Fibroblast of lung (primary cell): ENCODE measurements at regions not wholly inside any gene's neighbourhood (a gene's known extent, or its start where the extent isn't known, plus 50 kb on each side); places are given as distances from the start of the nearest gene placed in this dataset.

Experiments used
- DNase-seq, 2 donors: peaks; one replicate each; pipeline versions ENCODE4 v3.0.0 to v3.0.0-alpha.2; 2010; ENCODE audit warnings: low read depth in 2 of 2
- H2AFZ ChIP-seq: 2 replicates; pipeline ENCODE4 v1.5.1; 2012; ENCODE audit warnings: low read length, control low read depth, inconsistent platforms
- H3K27ac ChIP-seq: 2 replicates; pipeline ENCODE4 v1.5.1; 2011; ENCODE audit warnings: low read length, control low read depth; ENCODE audit not compliant: insufficient read depth
- H3K27me3 ChIP-seq: 2 replicates; pipeline ENCODE4 v1.5.1; 2011; ENCODE audit warnings: mild to moderate bottlenecking, low read length; ENCODE audit not compliant: control insufficient read depth, insufficient read depth
- H3K36me3 ChIP-seq: 2 replicates; pipeline ENCODE4 v1.5.1; 2011; ENCODE audit warnings: low read length; ENCODE audit not compliant: control insufficient read depth, insufficient read depth
- H3K4me1 ChIP-seq: 2 replicates; pipeline ENCODE4 v1.5.1; 2011; ENCODE audit warnings: low read length; ENCODE audit not compliant: control insufficient read depth, insufficient read depth; ENCODE audit errors: extremely low read depth
- H3K4me2 ChIP-seq: 2 replicates; pipeline ENCODE4 v1.5.1; 2011; ENCODE audit warnings: low read length, control low read depth; ENCODE audit not compliant: insufficient read depth; ENCODE audit errors: extremely low read depth
- H3K4me3 ChIP-seq, 4 experiments: fragments of 200-600 bp in 1 of 4; sonication (generic) in 1 of 4; replicated peaks in 1 of 4; 2 replicates each; pipeline ENCODE4 v1.5.1; 2011 to 2016; ENCODE audit warnings: low read length in 4 of 4, low read depth in 3 of 4, mild to moderate bottlenecking in 3 of 4, control low read depth in 2 of 4, inconsistent platforms in 1 of 4, mixed read lengths in 1 of 4; ENCODE audit not compliant: insufficient read depth in 1 of 4; ENCODE audit errors: control extremely low read depth in 1 of 4
- H3K79me2 ChIP-seq: 2 replicates; pipeline ENCODE4 v1.5.1; 2012; ENCODE audit warnings: mild to moderate bottlenecking, low read length, inconsistent platforms; ENCODE audit not compliant: control insufficient read depth, insufficient read depth
- H3K9ac ChIP-seq: 2 replicates; pipeline ENCODE4 v1.5.1; 2011; ENCODE audit warnings: mild to moderate bottlenecking, low read length, control low read depth; ENCODE audit not compliant: insufficient read depth
- H3K9me3 ChIP-seq: 2 replicates; pipeline ENCODE4 v1.5.1; 2012; ENCODE audit warnings: low read depth, low read length; ENCODE audit not compliant: control insufficient read depth, insufficient read depth
- H4K20me1 ChIP-seq: 2 replicates; pipeline ENCODE4 v1.5.1; 2011; ENCODE audit warnings: low read length; ENCODE audit not compliant: control insufficient read depth, insufficient read depth; ENCODE audit errors: extremely low read depth
- EZH2 ChIP-seq: IDR thresholded peaks from 2 replicates; pipeline ENCODE4 v1.5.1; 2012; ENCODE audit warnings: low read length, control low read depth, mild to moderate bottlenecking; ENCODE audit errors: missing control alignments
- TF ChIP-seq, protein P1 (sequence below), 2 donors: IDR thresholded peaks in 1 of 2; conservative IDR thresholded peaks in 1 of 2; 1 replicate in 1 of 2; 2 replicates in 1 of 2; pipeline ENCODE4 v1.5.1; 2011 to 2012; ENCODE audit warnings: low read length in 2 of 2, control low read depth in 1 of 2, inconsistent platforms in 1 of 2, low read depth in 1 of 2, mild to moderate bottlenecking in 1 of 2

DNA sequence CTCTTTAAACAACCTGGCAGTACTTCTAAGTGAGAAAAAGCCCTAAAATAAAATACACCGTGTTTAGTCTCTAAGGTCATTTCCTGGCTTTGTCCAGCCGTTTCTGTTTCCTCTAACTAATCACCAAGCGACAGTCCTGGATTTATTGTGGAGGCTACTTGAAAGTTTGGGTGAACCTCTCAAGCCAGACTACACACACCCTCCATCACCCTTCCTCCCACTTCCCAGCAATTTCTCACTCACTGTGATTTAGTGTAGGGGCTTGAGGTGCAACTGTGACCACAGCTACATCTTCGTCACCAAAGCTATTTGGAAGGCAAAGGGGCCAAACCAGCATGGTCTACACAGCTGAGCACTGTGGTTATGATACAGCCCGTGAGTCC lies 240.0 kb upstream of the SLC24A2 start:
- Histone ChIP-seq H3K27me3 (no peaks in the 10 kb centered on the region), H3K4me3 (no peak overlapping the region), H2AFZ (no peak overlapping the region), H3K79me2 (no peaks in the 10 kb centered on the region), H3K36me3 (no peaks in the 10 kb centered on the region), H3K27ac (no peak overlapping the region), H3K9me3 (no peaks in the 10 kb centered on the region), H3K9ac (no peak overlapping the region), H3K4me2 (no peak overlapping the region), H4K20me1 (no peaks in the 10 kb centered on the region), H3K4me1 (peaks cover 3% of the 10 kb centered on the region)
- TF ChIP-seq EZH2: no peak
- TF ChIP-seq, protein P1, sequence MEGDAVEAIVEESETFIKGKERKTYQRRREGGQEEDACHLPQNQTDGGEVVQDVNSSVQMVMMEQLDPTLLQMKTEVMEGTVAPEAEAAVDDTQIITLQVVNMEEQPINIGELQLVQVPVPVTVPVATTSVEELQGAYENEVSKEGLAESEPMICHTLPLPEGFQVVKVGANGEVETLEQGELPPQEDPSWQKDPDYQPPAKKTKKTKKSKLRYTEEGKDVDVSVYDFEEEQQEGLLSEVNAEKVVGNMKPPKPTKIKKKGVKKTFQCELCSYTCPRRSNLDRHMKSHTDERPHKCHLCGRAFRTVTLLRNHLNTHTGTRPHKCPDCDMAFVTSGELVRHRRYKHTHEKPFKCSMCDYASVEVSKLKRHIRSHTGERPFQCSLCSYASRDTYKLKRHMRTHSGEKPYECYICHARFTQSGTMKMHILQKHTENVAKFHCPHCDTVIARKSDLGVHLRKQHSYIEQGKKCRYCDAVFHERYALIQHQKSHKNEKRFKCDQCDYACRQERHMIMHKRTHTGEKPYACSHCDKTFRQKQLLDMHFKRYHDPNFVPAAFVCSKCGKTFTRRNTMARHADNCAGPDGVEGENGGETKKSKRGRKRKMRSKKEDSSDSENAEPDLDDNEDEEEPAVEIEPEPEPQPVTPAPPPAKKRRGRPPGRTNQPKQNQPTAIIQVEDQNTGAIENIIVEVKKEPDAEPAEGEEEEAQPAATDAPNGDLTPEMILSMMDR (conservative IDR thresholded peaks at IDR 0.05 in 1 of 2, IDR thresholded peaks at IDR 0.05 in 1 of 2; ENCODE audit: low read depth in 1 of 2, low read length in 2 of 2): no peak
- DNase-seq: peak in 1 of 2 donors; percentile 42

DNA sequence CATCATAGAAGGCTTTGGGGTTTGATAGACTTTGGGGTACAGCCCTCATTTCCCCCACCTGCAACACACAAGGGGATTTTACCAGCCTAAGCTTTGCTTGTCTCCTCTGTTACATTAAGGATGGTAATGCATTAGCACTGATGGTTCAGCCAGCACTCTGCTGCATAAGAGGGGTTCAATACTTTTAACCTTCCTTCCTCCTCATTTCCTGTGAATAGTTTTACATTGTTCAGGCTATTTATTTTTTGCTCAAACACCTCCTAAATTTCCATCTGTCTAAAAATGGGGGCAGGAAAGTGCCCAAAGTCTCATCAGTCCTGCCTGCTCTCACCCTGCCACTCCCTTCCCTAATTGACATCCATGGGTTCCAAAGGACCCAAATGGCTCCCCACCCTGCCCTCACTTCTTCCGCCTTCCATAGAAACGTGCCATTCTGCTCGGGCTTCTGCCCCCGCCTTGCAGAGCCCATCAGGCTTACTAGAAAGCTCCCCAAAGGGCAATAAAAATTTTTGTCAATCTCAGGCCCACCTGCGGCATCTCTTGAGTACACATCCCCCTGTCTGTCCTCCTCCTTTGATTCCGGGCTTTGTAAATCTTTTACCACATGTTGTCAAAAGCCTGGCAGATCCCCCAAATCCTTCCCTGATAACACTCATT lies 239.5 kb upstream of the SLC24A2 start:
- no peaks in the 10 kb centered on the region for H3K27me3 ChIP-seq
- H3K9me3 ChIP-seq: no peaks in the 10 kb centered on the region
- H3K4me3 ChIP-seq: no peak overlapping the region
- H3K36me3 ChIP-seq: no peaks in the 10 kb centered on the region
- no peaks in the 10 kb centered on the region for H3K79me2 ChIP-seq
- TF ChIP-seq, protein P1 (conservative IDR thresholded peaks at IDR 0.05 in 1 of 2, IDR thresholded peaks at IDR 0.05 in 1 of 2; ENCODE audit: low read depth in 1 of 2, low read length in 2 of 2): no peak
- no peak for TF ChIP-seq EZH2
- no peak overlapping the region for H2AFZ ChIP-seq
- no peak overlapping the region for H3K9ac ChIP-seq
- no peaks in the 10 kb centered on the region for H4K20me1 ChIP-seq
- no peak for DNase-seq
- no peak overlapping the region for H3K4me2 ChIP-seq
- H3K27ac ChIP-seq: no peak overlapping the region
- H3K4me1 ChIP-seq: peaks cover 5% of the 10 kb centered on the region

DNA sequence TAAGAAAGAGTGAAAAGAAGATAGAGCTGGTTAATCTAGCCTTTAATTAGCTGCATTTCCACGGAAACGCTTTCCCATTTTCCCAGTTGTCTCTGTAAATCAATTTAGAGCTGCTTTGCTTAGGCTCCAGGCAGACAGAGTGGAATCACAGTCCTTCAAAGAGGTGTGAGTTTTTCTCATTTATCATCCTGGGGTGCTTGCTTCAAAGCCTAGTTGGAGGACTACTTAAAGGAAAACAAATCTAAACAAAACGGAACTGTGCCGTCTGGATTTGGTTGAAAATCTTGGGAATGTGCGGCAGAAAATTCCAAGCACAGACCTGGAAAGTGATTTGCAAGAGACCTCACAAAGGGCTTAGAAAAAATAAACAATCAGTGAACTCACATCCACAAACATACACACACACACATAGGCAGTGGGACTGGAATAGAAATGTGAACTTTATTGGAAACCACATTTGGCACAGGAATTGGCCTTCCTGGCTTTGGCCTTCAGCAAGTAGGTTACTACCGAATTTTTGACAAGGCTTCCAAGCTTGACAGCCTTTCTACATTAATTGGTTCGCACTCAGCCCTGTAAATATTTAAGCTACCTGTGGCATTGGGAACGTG lies 235.2 kb upstream of the SLC24A2 start:
- H3K4me2 ChIP-seq: peak overlapping the region; percentile 25
- no peak overlapping the region for H3K4me3 ChIP-seq
- H3K4me1 ChIP-seq: peaks cover 5% of the 10 kb centered on the region
- no peaks in the 10 kb centered on the region for H3K27me3 ChIP-seq
- no peaks in the 10 kb centered on the region for H4K20me1 ChIP-seq
- peak; percentile 61 to 64 for DNase-seq
- H3K79me2 ChIP-seq: no peaks in the 10 kb centered on the region
- no peak overlapping the region for H3K27ac ChIP-seq
- no peak overlapping the region for H3K9ac ChIP-seq
- H2AFZ ChIP-seq: peak overlapping the region; percentile 1
- TF ChIP-seq EZH2: no peak
- TF ChIP-seq, protein P1 (conservative IDR thresholded peaks at IDR 0.05 in 1 of 2, IDR thresholded peaks at IDR 0.05 in 1 of 2; ENCODE audit: low read depth in 1 of 2, low read length in 2 of 2): no peak
- H3K9me3 ChIP-seq: no peaks in the 10 kb centered on the region
- H3K36me3 ChIP-seq: no peaks in the 10 kb centered on the region
